Liver (tissue), 8 donors: ENCODE measurements at regions not wholly inside any gene's neighbourhood (a gene's known extent, or its start where the extent isn't known, plus 50 kb on each side); places are given as distances from the start of the nearest gene placed in this dataset.
"Not testable (repeated sequence)": the region's sequence is repeated elsewhere in the genome, so short reads cannot be mapped to it uniquely, and the experiment has no call there.

Experiments
- DNase-seq: peaks from one replicate; pipeline ENCODE4 v3.0.0-alpha.2; 2017; ENCODE audit warnings: low spot score
- H3K27ac ChIP-seq, 2 donors: one replicate each; pipeline ENCODE4 v1.7.0; 2013; ENCODE audit warnings: inconsistent platforms in 2 of 2, low read length in 2 of 2, control low read depth in 1 of 2, low read depth in 1 of 2, mild to moderate bottlenecking in 1 of 2
- H3K27me3 ChIP-seq, 4 donors: one replicate each; pipeline versions ENCODE4 v1.6.1 to v1.7.0; 2013; ENCODE audit warnings: low read length in 3 of 4, inconsistent platforms in 1 of 4, mild to moderate bottlenecking in 1 of 4, moderate library complexity in 1 of 4; ENCODE audit not compliant: control insufficient read depth in 4 of 4, insufficient read depth in 4 of 4
- H3K36me3 ChIP-seq, 4 donors: one replicate each; pipeline versions ENCODE4 v1.6.1 to v1.7.0; 2013; ENCODE audit warnings: low read length in 3 of 4, mild to moderate bottlenecking in 3 of 4, low read depth in 1 of 4, moderate library complexity in 1 of 4; ENCODE audit not compliant: control insufficient read depth in 4 of 4, insufficient read depth in 3 of 4
- H3K4me1 ChIP-seq, 4 donors: one replicate each; pipeline versions ENCODE4 v1.6.1 to v1.7.0; 2013; ENCODE audit warnings: low read length in 3 of 4, mild to moderate bottlenecking in 3 of 4, moderate library complexity in 1 of 4; ENCODE audit not compliant: control insufficient read depth in 4 of 4, insufficient read depth in 4 of 4
- H3K4me3 ChIP-seq, 3 donors: one replicate each; pipeline versions ENCODE4 v1.6.1 to v1.7.0; 2013; ENCODE audit warnings: low read length in 3 of 3, control low read depth in 1 of 3, low read depth in 1 of 3, mild to moderate bottlenecking in 1 of 3
- H3K9ac ChIP-seq, 2 donors: one replicate each; pipeline ENCODE4 v1.7.0; 2013; ENCODE audit warnings: low read length in 2 of 2, mild to moderate bottlenecking in 2 of 2, moderate library complexity in 2 of 2, control low read depth in 1 of 2, low read depth in 1 of 2
- H3K9me3 ChIP-seq, 4 donors: one replicate each; pipeline versions ENCODE4 v1.6.1 to v1.7.0; 2013; ENCODE audit warnings: low read length in 3 of 4; ENCODE audit not compliant: control insufficient read depth in 4 of 4
- ATF3 ChIP-seq: IDR thresholded peaks from 2 replicates; pipeline ENCODE4 v1.6.1; 2016; ENCODE audit warnings: antibody characterized with exemption
- CTCF ChIP-seq: fragments of 150-350 bp; IDR thresholded peaks from 2 replicates; pipeline ENCODE4 v1.5.1; 2017; ENCODE audit warnings: improper control_type of control experiment, low read depth, low read length; ENCODE audit not compliant: missing input control
- EGR1 ChIP-seq, 2 donors: IDR thresholded peaks; 2 replicates each; pipeline ENCODE4 v1.6.1; 2016 to 2018; ENCODE audit warnings: antibody characterized with exemption in 2 of 2, low read depth in 2 of 2
- GABPA ChIP-seq, 2 donors: IDR thresholded peaks in 1 of 2; conservative IDR thresholded peaks in 1 of 2; 2 replicates each; pipeline ENCODE4 v1.6.1; 2016; ENCODE audit warnings: antibody characterized with exemption in 2 of 2, mild to moderate bottlenecking in 1 of 2, moderate library complexity in 1 of 2
- HNF4A ChIP-seq, 2 donors: conservative IDR thresholded peaks; 2 replicates each; pipeline ENCODE4 v1.6.1; 2016; ENCODE audit warnings: antibody characterized with exemption in 2 of 2, mild to moderate bottlenecking in 2 of 2
- HNF4G ChIP-seq: IDR thresholded peaks from 2 replicates; pipeline ENCODE4 v1.6.1; 2016; ENCODE audit warnings: antibody characterized with exemption
- JUND ChIP-seq, 2 donors: IDR thresholded peaks; 2 replicates each; pipeline ENCODE4 v1.6.1; 2016; ENCODE audit warnings: antibody characterized with exemption in 2 of 2
- MAX ChIP-seq: IDR thresholded peaks from 2 replicates; pipeline ENCODE4 v1.6.1; 2016; ENCODE audit warnings: antibody characterized with exemption
- NR2F2 ChIP-seq: IDR thresholded peaks from 2 replicates; pipeline ENCODE4 v1.6.1; 2016; ENCODE audit warnings: antibody characterized with exemption
- REST ChIP-seq: IDR thresholded peaks from 2 replicates; pipeline ENCODE4 v1.6.1; 2016; ENCODE audit warnings: antibody characterized with exemption, mild to moderate bottlenecking
- YY1 ChIP-seq: IDR thresholded peaks from 2 replicates; pipeline ENCODE4 v1.6.1; 2016; ENCODE audit warnings: antibody characterized with exemption, mild to moderate bottlenecking
- WGBS: extraction: QIAGEN DNeasy Blood & Tissue Kit; methylation state at CpG from one replicate; pipeline ENCODE4 v1.1.7; 2013; 5-methylcytosine and 5-hydroxymethylcytosine counted together
- donor health status: healthy.
- donor health status: healthy.
- donor health status: healthy.
- donor health status: healthy.
- donor health status: healthy.

- TF ChIP-seq CTCF = no peak
- no peak for TF ChIP-seq JUND (IDR thresholded peaks at IDR 0.05)
- no peak for TF ChIP-seq HNF4A (conservative IDR thresholded peaks at IDR 0.05)
- TF ChIP-seq EGR1 (IDR thresholded peaks at IDR 0.05; ENCODE audit: low read depth in 2 of 2) = no peak
- no peak for TF ChIP-seq GABPA (IDR thresholded peaks at IDR 0.05 in 1 of 2, conservative IDR thresholded peaks at IDR 0.05 in 1 of 2)
- no peak for TF ChIP-seq NR2F2
- no peak for TF ChIP-seq MAX
- no peak for TF ChIP-seq HNF4G
- TF ChIP-seq YY1 = no peak
- no peak for TF ChIP-seq ATF3
These were observed 304.0 kb upstream of the CDYL start (continued) for GRCh38 chr6:4472222-4472621.

- WGBS = 86% methylated on average over 4 of the region's 4 CpGs
- not testable (repeated sequence) for H3K4me1 ChIP-seq, H3K27me3 ChIP-seq, DNase-seq, H3K4me3 ChIP-seq, H3K9ac ChIP-seq, H3K36me3 ChIP-seq, H3K27ac ChIP-seq
- H3K9me3 ChIP-seq = peaks cover 2 to 16% (median 7%) of the 10 kb centered on the region in 4 donors
These were observed 304.7 kb upstream of the CDYL start for GRCh38 chr6:4471515-4471914.

GRCh38 chr6:4470698-4471210, 305.4 kb upstream of the CDYL start:
- Histone ChIP-seq H3K27me3 (peaks cover 0 to 5% (median 0%) of the 10 kb centered on the region in 4 donors), H3K27ac (no peak overlapping the region), H3K9me3 (peaks cover 2 to 16% (median 7%) of the 10 kb centered on the region in 4 donors), H3K9ac (no peak overlapping the region), H3K36me3 (no peaks in the 10 kb centered on the region), H3K4me3 (no peak overlapping the region), H3K4me1 (no peaks in the 10 kb centered on the region)
- 87% methylated on average over 7 of the region's 7 CpGs for WGBS
- TF ChIP-seq MAX (no peak), NR2F2 (no peak), REST (no peak)
- no peak for DNase-seq
